ENCODE measurements at regions not wholly inside any gene's neighbourhood (a gene's known extent, or its start where the extent isn't known, plus 50 kb on each side); places are given as distances from the start of the nearest gene placed in this dataset.

DNA sequence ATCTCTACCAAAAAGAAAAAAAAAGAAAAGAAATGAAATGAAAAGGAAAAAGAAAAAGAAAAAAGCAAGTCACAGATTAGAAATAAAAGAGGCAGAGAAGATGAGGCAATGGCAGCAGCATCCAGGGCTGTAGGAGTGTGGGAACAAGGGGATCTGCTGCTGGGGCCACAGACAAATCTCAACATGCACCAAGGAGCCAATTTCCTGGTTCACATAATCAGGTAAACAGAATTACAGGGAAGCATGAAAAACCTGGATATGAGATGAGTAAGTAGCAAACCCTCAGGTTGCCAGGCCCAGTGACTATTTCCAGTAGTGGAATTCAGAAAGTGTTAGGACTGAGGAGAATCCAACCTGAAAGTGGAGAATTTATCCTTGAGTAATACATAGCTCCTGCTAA, 77.4 kb upstream of the ARHGAP28 start:
- Histone ChIP-seq H3K4me2 (ENCODE audit: insufficient read depth, low read length) (no peak overlapping the region), H3K9me3 (ENCODE audit: low read depth, low read length) (no peaks in the 10 kb centered on the region), H3K27me3 (ENCODE audit: insufficient read depth, low read length) (peaks cover 4% of the 10 kb centered on the region), H2AFZ (ENCODE audit: low read length) (no peak overlapping the region), H3K27ac (ENCODE audit: low read depth, low read length) (no peak overlapping the region), H4K20me1 (ENCODE audit: insufficient read depth, low read length) (no peaks in the 10 kb centered on the region), H3K4me3 (ENCODE audit: insufficient read depth, low read length) (no peak overlapping the region), H3K4me1 (ENCODE audit: insufficient read depth, low read length) (no peaks in the 10 kb centered on the region), H3K36me3 (ENCODE audit: insufficient read depth, low read length) (no peaks in the 10 kb centered on the region), H3K79me2 (ENCODE audit: insufficient read depth, low read length) (no peaks in the 10 kb centered on the region)
- TF ChIP-seq, protein P1, sequence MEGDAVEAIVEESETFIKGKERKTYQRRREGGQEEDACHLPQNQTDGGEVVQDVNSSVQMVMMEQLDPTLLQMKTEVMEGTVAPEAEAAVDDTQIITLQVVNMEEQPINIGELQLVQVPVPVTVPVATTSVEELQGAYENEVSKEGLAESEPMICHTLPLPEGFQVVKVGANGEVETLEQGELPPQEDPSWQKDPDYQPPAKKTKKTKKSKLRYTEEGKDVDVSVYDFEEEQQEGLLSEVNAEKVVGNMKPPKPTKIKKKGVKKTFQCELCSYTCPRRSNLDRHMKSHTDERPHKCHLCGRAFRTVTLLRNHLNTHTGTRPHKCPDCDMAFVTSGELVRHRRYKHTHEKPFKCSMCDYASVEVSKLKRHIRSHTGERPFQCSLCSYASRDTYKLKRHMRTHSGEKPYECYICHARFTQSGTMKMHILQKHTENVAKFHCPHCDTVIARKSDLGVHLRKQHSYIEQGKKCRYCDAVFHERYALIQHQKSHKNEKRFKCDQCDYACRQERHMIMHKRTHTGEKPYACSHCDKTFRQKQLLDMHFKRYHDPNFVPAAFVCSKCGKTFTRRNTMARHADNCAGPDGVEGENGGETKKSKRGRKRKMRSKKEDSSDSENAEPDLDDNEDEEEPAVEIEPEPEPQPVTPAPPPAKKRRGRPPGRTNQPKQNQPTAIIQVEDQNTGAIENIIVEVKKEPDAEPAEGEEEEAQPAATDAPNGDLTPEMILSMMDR (IDR thresholded peaks at IDR 0.05; ENCODE audit: extremely low read depth, low read depth, low read length) = no peak
- DNase-seq (ENCODE audit: insufficient read length, low spot score, missing footprints) = no peak

DNA sequence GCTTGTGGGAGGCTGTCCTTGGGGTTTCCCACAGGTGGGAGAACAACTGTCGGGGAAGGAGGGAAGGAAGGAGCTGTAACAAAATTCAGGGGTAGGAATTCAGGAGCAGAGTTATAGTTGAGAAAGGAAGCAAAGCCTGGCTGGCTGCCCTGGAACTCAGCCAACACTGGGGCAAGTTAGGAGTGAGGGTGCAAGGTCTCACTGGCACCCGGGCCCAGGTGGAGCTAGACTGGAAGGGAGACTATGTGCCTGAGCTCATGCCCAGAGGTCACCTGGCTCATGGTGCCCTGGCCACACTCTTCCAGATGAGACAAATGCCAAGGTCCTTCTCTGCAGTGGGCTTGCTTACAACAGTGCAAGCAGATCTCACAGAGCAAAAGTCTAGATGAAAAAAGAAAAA, 75.6 kb upstream of the ARHGAP28 start:
- Histone ChIP-seq H3K4me3 (ENCODE audit: insufficient read depth, low read length) (no peak overlapping the region), H3K27me3 (ENCODE audit: insufficient read depth, low read length) (peaks cover 4% of the 10 kb centered on the region), H3K27ac (ENCODE audit: low read depth, low read length) (no peak overlapping the region), H2AFZ (ENCODE audit: low read length) (no peak overlapping the region), H3K36me3 (ENCODE audit: insufficient read depth, low read length) (no peaks in the 10 kb centered on the region), H3K4me1 (ENCODE audit: insufficient read depth, low read length) (no peaks in the 10 kb centered on the region), H4K20me1 (ENCODE audit: insufficient read depth, low read length) (no peaks in the 10 kb centered on the region), H3K4me2 (ENCODE audit: insufficient read depth, low read length) (no peak overlapping the region), H3K79me2 (ENCODE audit: insufficient read depth, low read length) (no peaks in the 10 kb centered on the region), H3K9me3 (ENCODE audit: low read depth, low read length) (no peaks in the 10 kb centered on the region)
- TF ChIP-seq, protein P1 (IDR thresholded peaks at IDR 0.05; ENCODE audit: extremely low read depth, low read depth, low read length) = no peak
- DNase-seq (ENCODE audit: insufficient read length, low spot score, missing footprints) = no peak

DNA sequence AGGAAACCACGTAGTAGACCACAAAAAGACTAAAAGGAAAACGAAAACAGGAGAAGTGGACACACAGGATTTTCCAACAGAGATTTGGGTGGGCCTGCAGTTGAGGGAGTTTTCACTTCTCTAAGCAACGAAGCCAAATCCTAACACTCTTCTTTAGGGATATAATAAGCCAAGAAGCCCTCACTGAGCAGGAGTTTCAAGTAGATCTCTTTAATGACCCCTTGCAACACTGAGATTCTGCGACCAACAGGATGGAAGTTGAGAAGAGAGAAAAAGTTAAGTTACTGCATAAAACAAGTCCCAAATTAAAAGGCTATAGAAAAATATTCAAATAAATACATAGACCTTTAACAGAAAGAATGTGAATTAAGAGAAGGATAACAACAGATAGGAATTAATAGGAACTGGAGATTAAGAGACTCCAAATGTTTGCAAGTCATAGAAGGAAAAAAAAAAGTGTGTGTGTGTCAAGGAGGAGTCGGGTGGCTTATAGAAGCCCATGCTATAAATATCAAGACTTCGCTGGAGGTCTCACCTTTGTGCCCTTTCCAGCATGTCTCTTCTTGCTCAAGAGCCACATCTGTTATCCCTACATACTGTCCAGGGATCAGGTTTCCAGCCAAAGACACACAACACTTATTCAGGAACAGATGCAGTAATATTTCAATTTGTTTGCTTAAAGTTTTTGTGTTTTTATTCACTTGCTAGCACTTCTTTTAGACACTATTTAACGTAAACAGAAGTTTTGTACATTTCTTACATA, 69.4 kb upstream of the ARHGAP28 start:
- no peak for DNase-seq (ENCODE audit: insufficient read length, low spot score, missing footprints)
- Histone ChIP-seq H3K27ac (ENCODE audit: low read depth, low read length) (no peak overlapping the region), H3K27me3 (ENCODE audit: insufficient read depth, low read length) (peaks cover 4% of the 10 kb centered on the region), H3K9me3 (ENCODE audit: low read depth, low read length) (no peaks in the 10 kb centered on the region), H3K79me2 (ENCODE audit: insufficient read depth, low read length) (no peaks in the 10 kb centered on the region), H3K4me1 (ENCODE audit: insufficient read depth, low read length) (no peaks in the 10 kb centered on the region), H4K20me1 (ENCODE audit: insufficient read depth, low read length) (no peaks in the 10 kb centered on the region), H3K36me3 (ENCODE audit: insufficient read depth, low read length) (no peaks in the 10 kb centered on the region), H3K4me2 (ENCODE audit: insufficient read depth, low read length) (no peak overlapping the region), H3K4me3 (ENCODE audit: insufficient read depth, low read length) (no peak overlapping the region), H2AFZ (ENCODE audit: low read length) (no peak overlapping the region)
- TF ChIP-seq, protein P1 (IDR thresholded peaks at IDR 0.05; ENCODE audit: extremely low read depth, low read depth, low read length) = no peak

DNA sequence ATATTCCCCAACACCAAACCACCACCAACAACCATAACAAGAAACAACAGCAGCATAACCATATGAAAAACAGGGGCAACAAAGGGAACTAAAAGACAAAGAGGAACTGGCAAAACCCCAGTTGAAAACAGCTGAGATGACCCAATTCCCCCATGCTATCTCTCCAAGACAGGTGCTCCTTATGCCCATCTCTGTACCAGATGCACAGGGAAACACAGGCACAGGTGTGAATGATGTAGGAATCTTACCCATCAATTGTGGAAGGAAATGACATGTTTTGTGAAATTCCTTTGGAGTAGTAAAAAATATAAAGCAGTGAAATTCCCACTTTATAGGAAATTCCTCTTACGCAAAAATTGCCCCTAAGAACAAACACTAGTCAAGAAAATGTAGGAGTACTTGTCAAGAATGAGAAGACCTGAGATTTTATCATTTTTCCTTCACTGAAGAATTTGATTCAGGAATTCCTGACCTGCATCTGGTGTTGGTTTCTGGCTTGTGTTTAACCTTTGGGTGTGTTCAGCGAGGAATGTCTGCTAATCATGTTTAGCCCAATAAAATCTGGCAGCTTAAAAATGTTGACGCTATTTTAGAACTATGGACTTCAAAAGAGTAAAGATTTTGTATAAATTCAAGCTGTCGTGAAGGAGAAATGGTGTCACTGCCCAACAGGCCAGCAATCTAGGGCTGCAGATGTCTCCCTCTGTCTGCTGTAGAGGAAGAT, 67.7 kb upstream of the ARHGAP28 start:
- no peaks in the 10 kb centered on the region for H4K20me1 ChIP-seq (ENCODE audit: insufficient read depth, low read length)
- no peaks in the 10 kb centered on the region for H3K79me2 ChIP-seq (ENCODE audit: insufficient read depth, low read length)
- DNase-seq (ENCODE audit: insufficient read length, low spot score, missing footprints) = no peak
- H2AFZ ChIP-seq (ENCODE audit: low read length) = no peak overlapping the region
- H3K4me1 ChIP-seq (ENCODE audit: insufficient read depth, low read length) = no peaks in the 10 kb centered on the region
- no peaks in the 10 kb centered on the region for H3K36me3 ChIP-seq (ENCODE audit: insufficient read depth, low read length)
- no peak overlapping the region for H3K27ac ChIP-seq (ENCODE audit: low read depth, low read length)
- H3K4me3 ChIP-seq (ENCODE audit: insufficient read depth, low read length) = no peak overlapping the region
- H3K4me2 ChIP-seq (ENCODE audit: insufficient read depth, low read length) = no peak overlapping the region
- H3K27me3 ChIP-seq (ENCODE audit: insufficient read depth, low read length) = no peaks in the 10 kb centered on the region
- TF ChIP-seq, protein P1 (IDR thresholded peaks at IDR 0.05; ENCODE audit: extremely low read depth, low read depth, low read length) = no peak
- no peaks in the 10 kb centered on the region for H3K9me3 ChIP-seq (ENCODE audit: low read depth, low read length)
